OCI-LY7 (cell line): ENCODE measurements at regions not wholly inside any gene's neighbourhood (a gene's known extent, or its start where the extent isn't known, plus 50 kb on each side); places are given as distances from the start of the nearest gene placed in this dataset.
"Not testable (repeated sequence)": the region's sequence is repeated elsewhere in the genome, so short reads cannot be mapped to it uniquely, and the experiment has no call there.

ENCODE experiments used
- BruUV-seq: library from RNA; stranded (reverse); fragments of 400-500 nt; replicated peaks from 2 replicates; lab custom pipeline; 2021; lab: Mats Ljungman, UMichigan
- CTCF ChIA-PET: fragments of 300-600 bp; sonication (Branson Sonifier 250); formaldehyde crosslinking; loops from one replicate; lab custom pipeline; 2022; ENCODE audit warnings: antibody characterized with exemption; ENCODE audit not compliant: unreplicated experiment; lab: Charles Lee
- POLR2A ChIA-PET: fragments of 300-600 bp; sonication (Branson Sonifier 250); formaldehyde crosslinking; loops from one replicate; lab custom pipeline; 2022; ENCODE audit warnings: antibody characterized with exemption; lab: Charles Lee
- DNase-seq: peaks from one replicate; pipeline ENCODE4 v3.0.0-alpha.2; 2015; ENCODE audit warnings: low spot score
- H2AFZ ChIP-seq: fragments of 200-600 bp; sonication (generic), shearing (Covaris generic); 2 replicates; pipeline ENCODE4 v1.6.1; 2014; ENCODE audit warnings: mild to moderate bottlenecking, antibody characterized with exemption, low read length, moderate library complexity
- H3K27ac ChIP-seq: fragments of 200-600 bp; sonication (generic); 2 replicates; pipeline ENCODE4 v1.5.1; 2014; ENCODE audit warnings: mixed run types, low read depth, mild to moderate bottlenecking, moderate library complexity, low read length, inconsistent platforms; ENCODE audit not compliant: poor library complexity, severe bottlenecking
- H3K36me3 ChIP-seq: fragments of 200-600 bp; sonication (generic); 2 replicates; pipeline ENCODE4 v1.6.1; 2014; ENCODE audit warnings: mild to moderate bottlenecking, antibody characterized with exemption, low read length, moderate library complexity, mixed read lengths; ENCODE audit not compliant: insufficient read depth
- H3K4me1 ChIP-seq: fragments of 200-600 bp; sonication (generic); 2 replicates; pipeline ENCODE4 v1.5.1; 2014; ENCODE audit warnings: mild to moderate bottlenecking, low read length; ENCODE audit not compliant: insufficient read depth, poor library complexity, severe bottlenecking
- H3K4me2 ChIP-seq: fragments of 200-600 bp; sonication (generic); 2 replicates; pipeline ENCODE4 v1.6.1; 2014; ENCODE audit warnings: mild to moderate bottlenecking, low read length
- H3K4me3 ChIP-seq: fragments of 200-600 bp; sonication (generic); 2 replicates; pipeline ENCODE4 v1.5.1; 2014; ENCODE audit warnings: mild to moderate bottlenecking, low read depth, low read length; ENCODE audit not compliant: poor library complexity, severe bottlenecking
- H3K79me2 ChIP-seq: fragments of 200-600 bp; sonication (generic); 2 replicates; pipeline ENCODE4 v1.6.1; 2016; ENCODE audit warnings: low read depth, mild to moderate bottlenecking, low read length, moderate library complexity, mixed read lengths; ENCODE audit not compliant: insufficient read depth
- H3K9me2 ChIP-seq: fragments of 200-600 bp; sonication (generic); 2 replicates; pipeline ENCODE4 v1.6.1; 2016; ENCODE audit warnings: mild to moderate bottlenecking, low read length, mixed read lengths; ENCODE audit not compliant: insufficient read depth
- H3K9me3 ChIP-seq: fragments of 200-600 bp; sonication (generic); 2 replicates; pipeline ENCODE4 v1.6.1; 2014; ENCODE audit warnings: mild to moderate bottlenecking, mixed run types, low read length, mixed read lengths
- H4K20me1 ChIP-seq: fragments of 200-600 bp; sonication (generic); 2 replicates; pipeline ENCODE4 v1.6.1; 2014; ENCODE audit warnings: mild to moderate bottlenecking, antibody characterized with exemption, low read length, moderate library complexity, mixed read lengths; ENCODE audit not compliant: insufficient read depth
- EZH2phosphoT487 ChIP-seq: fragments of 200-600 bp; sonication (generic); IDR thresholded peaks from 2 replicates; pipeline ENCODE4 v1.6.1; 2018; ENCODE audit warnings: low read depth, borderline replicate concordance, mild to moderate bottlenecking, mixed run types, antibody characterized with exemption, low read length, moderate library complexity, mixed read lengths
- intact Hi-C: fragments of 100-400 bp; cut with micrococcal nuclease; formaldehyde crosslinking; loops from one replicate; pipeline ENCODE4 v1.10.0; 2022; ENCODE audit not compliant: unreplicated experiment
- TF ChIP-seq, protein P1 (sequence below): fragments of 200-600 bp; sonication (generic); conservative IDR thresholded peaks from 2 replicates; pipeline ENCODE4 v1.5.1; 2014; ENCODE audit warnings: mild to moderate bottlenecking, antibody characterized with exemption, low read length, moderate library complexity, mixed read lengths

- H3K9me3 ChIP-seq, result no peaks in the 10 kb centered on the region
- ChIA-PET POLR2A (interaction anchor here (1.5 kb wide), 1 partner anchor 17 kb away, joined by 3 read pairs; no protein-coding TSS in a partner anchor), CTCF (no interaction called here)
- no peaks in the 10 kb centered on the region for H3K36me3 ChIP-seq
- H3K4me3 ChIP-seq, result no peak overlapping the region
- H3K27ac ChIP-seq, result no peak overlapping the region
- H2AFZ ChIP-seq, result no peak overlapping the region
- H3K9me2 ChIP-seq, result no peaks in the 10 kb centered on the region
- intact Hi-C loops, result no loop called here
- H3K4me1 ChIP-seq, result no peaks in the 10 kb centered on the region
- no TSS peak for BruUV-seq
- no peaks in the 10 kb centered on the region for H3K79me2 ChIP-seq
- H4K20me1 ChIP-seq, result no peaks in the 10 kb centered on the region
- no peak for DNase-seq
- TF ChIP-seq, protein P1, sequence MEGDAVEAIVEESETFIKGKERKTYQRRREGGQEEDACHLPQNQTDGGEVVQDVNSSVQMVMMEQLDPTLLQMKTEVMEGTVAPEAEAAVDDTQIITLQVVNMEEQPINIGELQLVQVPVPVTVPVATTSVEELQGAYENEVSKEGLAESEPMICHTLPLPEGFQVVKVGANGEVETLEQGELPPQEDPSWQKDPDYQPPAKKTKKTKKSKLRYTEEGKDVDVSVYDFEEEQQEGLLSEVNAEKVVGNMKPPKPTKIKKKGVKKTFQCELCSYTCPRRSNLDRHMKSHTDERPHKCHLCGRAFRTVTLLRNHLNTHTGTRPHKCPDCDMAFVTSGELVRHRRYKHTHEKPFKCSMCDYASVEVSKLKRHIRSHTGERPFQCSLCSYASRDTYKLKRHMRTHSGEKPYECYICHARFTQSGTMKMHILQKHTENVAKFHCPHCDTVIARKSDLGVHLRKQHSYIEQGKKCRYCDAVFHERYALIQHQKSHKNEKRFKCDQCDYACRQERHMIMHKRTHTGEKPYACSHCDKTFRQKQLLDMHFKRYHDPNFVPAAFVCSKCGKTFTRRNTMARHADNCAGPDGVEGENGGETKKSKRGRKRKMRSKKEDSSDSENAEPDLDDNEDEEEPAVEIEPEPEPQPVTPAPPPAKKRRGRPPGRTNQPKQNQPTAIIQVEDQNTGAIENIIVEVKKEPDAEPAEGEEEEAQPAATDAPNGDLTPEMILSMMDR, result no peak
- TF ChIP-seq EZH2phosphoT487, result no peak
- H3K4me2 ChIP-seq, result no peak overlapping the region
These were observed 214.5 kb upstream of the HES1 start for GRCh38 chr3:193921465-193921864.

DNA sequence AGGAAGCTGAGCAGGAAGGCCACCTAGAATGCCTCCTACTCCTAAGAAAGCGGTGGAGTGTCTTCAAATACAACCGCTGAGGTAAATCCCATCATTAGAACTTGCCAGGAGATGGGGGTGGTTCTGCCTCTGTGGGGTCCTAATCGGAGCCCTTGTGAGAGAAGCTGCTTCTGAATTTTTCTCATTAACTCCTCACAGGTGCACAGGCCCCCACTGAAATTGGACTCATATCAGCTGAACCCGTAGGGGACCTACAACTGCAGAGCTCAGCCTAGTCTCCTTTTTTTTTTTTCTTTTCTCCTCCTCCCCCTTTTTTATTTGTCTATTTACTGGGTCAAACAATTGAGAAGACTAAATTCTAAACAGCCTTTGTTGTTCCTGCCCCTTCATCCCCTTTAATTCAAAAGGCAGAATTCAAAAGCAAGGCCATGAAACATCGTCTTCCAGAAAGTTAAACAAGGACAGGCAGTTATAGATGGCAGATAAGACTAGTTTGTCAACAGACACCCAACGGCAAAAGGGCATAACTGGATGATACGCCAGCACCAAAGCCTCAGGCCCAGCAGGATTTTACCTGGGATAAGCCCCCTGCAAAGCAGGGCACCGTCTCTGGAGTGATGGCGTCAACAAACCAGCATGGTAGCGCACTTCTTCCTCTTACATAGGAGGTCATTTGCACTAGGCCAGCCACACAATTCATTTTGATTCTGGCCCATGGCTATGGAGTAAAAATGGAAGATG, 213.7 kb upstream of the HES1 start:
- intact Hi-C loops, result no loop called here
- ChIA-PET POLR2A (interaction anchor here (1.5 kb wide), 1 partner anchor 18 kb away, joined by 3 read pairs; no protein-coding TSS in a partner anchor), CTCF (no interaction called here)
- Histone ChIP-seq H3K4me2 (no peak overlapping the region), H3K4me1 (no peaks in the 10 kb centered on the region), H3K4me3 (no peak overlapping the region), H3K9me2 (no peaks in the 10 kb centered on the region), H2AFZ (no peak overlapping the region), H4K20me1 (no peaks in the 10 kb centered on the region), H3K36me3 (no peaks in the 10 kb centered on the region), H3K27ac (no peak overlapping the region), H3K79me2 (no peaks in the 10 kb centered on the region), H3K9me3 (no peaks in the 10 kb centered on the region)
- TF ChIP-seq, protein P1, result no peak
- no peak for TF ChIP-seq EZH2phosphoT487
- no TSS peak for BruUV-seq
- no peak for DNase-seq

GRCh38 chr3:193923958-193924357, 212.0 kb upstream of the HES1 start:
- DNase-seq, H3K9me2 ChIP-seq, BruUV-seq, CTCF ChIA-PET, H3K4me1 ChIP-seq, H3K9me3 ChIP-seq, H3K27ac ChIP-seq, H3K36me3 ChIP-seq, H3K4me2 ChIP-seq, POLR2A ChIA-PET, H3K4me3 ChIP-seq, H3K79me2 ChIP-seq, H4K20me1 ChIP-seq, H2AFZ ChIP-seq, intact Hi-C loops: not testable (repeated sequence)

DNA sequence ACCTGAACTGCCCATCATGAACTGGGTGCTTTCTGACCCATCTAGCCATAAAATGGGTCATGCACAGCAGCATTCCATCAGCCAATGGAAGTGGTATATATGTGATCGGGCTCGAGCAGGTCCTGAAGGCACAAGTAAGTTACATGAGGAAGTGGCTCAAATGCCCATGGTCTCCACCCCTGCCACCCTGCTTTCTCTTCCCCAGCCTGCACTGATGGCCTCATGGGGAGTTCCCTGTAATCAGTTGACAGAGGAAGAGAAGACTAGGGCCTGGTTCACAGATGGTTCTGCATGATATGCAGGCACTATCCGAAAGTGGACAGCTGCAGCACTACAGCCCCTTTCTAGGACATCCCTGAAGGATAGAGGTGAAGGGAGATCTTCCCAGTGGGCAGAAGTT, 209.9 kb upstream of the HES1 start:
- intact Hi-C loops, CTCF ChIA-PET, H2AFZ ChIP-seq, H3K4me2 ChIP-seq, H3K9me2 ChIP-seq, H4K20me1 ChIP-seq, DNase-seq, BruUV-seq, H3K4me1 ChIP-seq, H3K79me2 ChIP-seq, H3K9me3 ChIP-seq, H3K4me3 ChIP-seq, H3K27ac ChIP-seq, H3K36me3 ChIP-seq: not testable (repeated sequence)
- POLR2A ChIA-PET, result interaction anchor here (0.6 kb wide), 1 partner anchor 281 kb away, joined by 3 read pairs; no protein-coding TSS in a partner anchor
